GM10248 (cell line): ENCODE measurements at regions not wholly inside any gene's neighbourhood (a gene's known extent, or its start where the extent isn't known, plus 50 kb on each side); places are given as distances from the start of the nearest gene placed in this dataset.
"Not testable (repeated sequence)": the region's sequence is repeated elsewhere in the genome, so short reads cannot be mapped to it uniquely, and the experiment has no call there.

ENCODE experiments used
- CTCF ChIA-PET: fragments of 300-600 bp; sonication (Branson Sonifier 250); formaldehyde crosslinking; extraction: SDS; loops from one replicate; lab custom pipeline; 2021; ENCODE audit warnings: antibody characterized with exemption; lab: Yijun Ruan, JAX
- POLR2A ChIA-PET: fragments of 350-650 bp; sonication (Branson Sonifier 250); formaldehyde crosslinking; extraction: SDS; loops from one replicate; lab custom pipeline; 2020; ENCODE audit warnings: antibody characterized with exemption; lab: Yijun Ruan, JAX
- DNase-seq: peaks from one replicate; pipeline ENCODE4 v3.0.0; 2012; ENCODE audit errors: extremely low spot score
- TF ChIP-seq, protein P1 (sequence below): IDR thresholded peaks from 2 replicates; pipeline ENCODE4 v1.5.1; 2012; ENCODE audit warnings: mild to moderate bottlenecking, low read depth; ENCODE audit errors: extremely low read depth, missing control alignments, control extremely low read depth

DNA sequence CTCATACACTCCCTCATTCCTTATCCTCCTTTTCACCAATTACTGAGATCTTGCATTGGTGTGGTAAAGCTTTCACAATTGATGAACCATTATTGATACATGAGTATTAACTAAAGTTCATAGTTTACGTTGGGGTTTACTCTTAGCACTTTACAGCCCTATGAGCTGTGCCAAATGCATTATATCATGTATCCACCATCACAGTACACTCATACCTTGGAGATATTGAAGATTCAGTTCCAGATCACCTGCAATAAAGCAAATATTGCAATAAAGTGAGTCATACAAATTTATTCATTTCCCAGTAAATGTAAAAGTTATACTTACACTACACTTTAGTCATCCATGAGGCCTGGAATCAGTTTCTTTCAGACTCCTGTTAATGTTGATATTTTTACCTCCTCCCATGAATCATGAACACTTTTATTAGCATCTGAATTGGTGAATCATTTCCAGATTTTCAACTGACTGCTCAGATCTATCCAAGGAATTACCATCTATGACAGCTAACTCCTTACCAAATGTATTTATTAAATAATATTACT, 546.6 kb upstream of the PTPRD start:
- ChIA-PET POLR2A (no interaction called here), CTCF (no interaction called here)
- TF ChIP-seq, protein P1, sequence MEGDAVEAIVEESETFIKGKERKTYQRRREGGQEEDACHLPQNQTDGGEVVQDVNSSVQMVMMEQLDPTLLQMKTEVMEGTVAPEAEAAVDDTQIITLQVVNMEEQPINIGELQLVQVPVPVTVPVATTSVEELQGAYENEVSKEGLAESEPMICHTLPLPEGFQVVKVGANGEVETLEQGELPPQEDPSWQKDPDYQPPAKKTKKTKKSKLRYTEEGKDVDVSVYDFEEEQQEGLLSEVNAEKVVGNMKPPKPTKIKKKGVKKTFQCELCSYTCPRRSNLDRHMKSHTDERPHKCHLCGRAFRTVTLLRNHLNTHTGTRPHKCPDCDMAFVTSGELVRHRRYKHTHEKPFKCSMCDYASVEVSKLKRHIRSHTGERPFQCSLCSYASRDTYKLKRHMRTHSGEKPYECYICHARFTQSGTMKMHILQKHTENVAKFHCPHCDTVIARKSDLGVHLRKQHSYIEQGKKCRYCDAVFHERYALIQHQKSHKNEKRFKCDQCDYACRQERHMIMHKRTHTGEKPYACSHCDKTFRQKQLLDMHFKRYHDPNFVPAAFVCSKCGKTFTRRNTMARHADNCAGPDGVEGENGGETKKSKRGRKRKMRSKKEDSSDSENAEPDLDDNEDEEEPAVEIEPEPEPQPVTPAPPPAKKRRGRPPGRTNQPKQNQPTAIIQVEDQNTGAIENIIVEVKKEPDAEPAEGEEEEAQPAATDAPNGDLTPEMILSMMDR: no peak
- no peak for DNase-seq

DNA sequence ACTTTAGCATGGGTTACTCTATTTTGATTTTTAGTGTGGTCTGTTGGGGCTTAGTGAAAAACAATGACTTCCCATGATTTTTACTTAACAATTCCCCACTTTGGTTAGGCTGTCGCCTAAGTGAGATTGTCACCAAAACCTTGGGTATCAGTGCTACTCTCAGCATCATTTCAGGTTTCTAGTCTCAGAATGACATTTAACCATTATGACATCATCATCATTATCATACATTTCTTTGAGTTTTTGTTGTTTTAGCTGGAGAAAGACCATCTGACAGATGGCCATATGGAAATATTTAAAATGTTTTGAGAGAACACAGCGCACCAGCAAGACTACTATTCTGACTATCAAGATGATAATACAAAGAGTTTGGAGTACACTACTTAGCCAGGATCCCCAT, 551.0 kb upstream of the PTPRD start:
- POLR2A ChIA-PET: no interaction called here
- TF ChIP-seq, protein P1: no peak
- CTCF ChIA-PET: interaction anchor here (2.0 kb wide), 1 partner anchor 8 kb away, joined by 5 read pairs; no protein-coding TSS in a partner anchor
- DNase-seq: no peak

DNA sequence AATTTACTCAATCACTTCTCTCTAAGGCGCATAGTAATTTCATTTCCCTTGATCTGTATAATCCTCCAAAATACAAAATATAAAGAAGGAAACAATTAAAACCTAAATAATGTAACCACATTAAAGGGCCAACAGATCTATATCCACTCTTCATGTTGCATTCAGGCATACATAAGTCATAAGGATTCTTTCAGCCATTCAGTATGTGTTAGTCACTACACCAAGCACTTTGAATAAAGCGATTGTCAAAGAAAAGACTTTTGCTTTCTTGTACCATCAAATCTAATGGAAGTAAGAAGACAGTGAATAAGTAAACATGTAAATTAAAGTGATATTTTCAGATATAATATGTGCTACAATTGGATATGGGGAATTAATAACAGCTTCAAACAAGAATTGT, 569.2 kb upstream of the PTPRD start:
- ChIA-PET CTCF (no interaction called here), POLR2A (no interaction called here)
- TF ChIP-seq, protein P1: no peak
- no peak for DNase-seq

DNA sequence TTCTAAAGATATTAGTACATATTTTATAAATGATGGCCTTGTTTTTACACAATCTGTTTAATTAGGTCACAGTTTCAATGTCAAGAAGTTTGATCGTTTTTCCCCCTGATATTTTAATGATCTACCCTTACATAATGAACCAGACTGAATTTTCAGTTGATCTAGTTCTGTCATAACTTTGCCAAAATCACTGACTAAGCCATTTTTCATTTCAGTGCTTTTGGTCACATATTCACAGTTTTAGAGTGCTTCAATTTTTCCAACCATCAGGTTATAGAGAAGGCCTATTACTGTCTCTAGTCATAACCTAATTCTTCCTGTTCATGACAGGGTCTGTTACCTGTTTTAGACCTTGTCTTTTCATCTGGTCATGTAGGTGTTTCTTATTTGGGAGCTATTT, 577.9 kb upstream of the PTPRD start:
- POLR2A ChIA-PET: no interaction called here
- no peak for DNase-seq
- CTCF ChIA-PET: no interaction called here
- TF ChIP-seq, protein P1: no peak

DNA sequence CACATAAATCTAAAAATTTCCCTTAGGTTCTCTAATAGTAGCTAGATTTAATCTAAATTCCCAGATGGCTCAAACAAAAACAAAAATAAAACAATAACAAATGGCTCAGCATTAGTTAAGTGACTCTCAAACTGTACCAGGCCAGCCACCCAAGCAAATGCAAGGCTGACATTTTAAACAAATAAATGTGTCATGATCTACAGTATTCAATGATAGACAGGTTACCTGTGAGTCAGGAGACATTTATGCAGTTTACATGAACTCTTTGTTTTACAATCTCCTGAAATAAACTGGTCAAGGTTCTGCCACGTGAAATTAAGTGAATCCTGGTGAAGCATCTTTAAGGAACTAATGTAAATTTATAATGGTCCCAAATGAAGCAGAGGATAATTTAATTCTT, 580.2 kb upstream of the PTPRD start:
- DNase-seq: no peak
- CTCF ChIA-PET: no interaction called here
- TF ChIP-seq, protein P1: no peak
- POLR2A ChIA-PET: no interaction called here

DNA sequence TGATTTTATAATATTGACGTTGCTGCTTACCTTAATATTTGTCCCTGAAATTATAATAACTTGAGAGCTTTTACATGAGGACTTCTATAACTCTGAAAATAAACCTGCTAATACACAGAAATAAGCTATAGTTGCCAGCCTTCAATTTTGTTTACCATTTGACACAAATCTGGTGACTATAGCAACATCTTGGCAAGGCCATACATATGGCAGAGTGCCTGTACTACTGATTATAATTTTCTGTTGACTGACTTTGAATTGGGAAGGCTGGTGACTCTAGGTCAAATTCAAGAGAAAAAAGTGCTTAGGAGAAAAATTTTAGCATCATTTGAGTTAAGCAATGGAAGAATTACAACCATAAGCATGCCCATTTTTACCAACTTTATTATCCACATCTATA, 581.4 kb upstream of the PTPRD start:
- CTCF ChIA-PET: no interaction called here
- TF ChIP-seq, protein P1: no peak
- DNase-seq: no peak
- POLR2A ChIA-PET: no interaction called here

DNA sequence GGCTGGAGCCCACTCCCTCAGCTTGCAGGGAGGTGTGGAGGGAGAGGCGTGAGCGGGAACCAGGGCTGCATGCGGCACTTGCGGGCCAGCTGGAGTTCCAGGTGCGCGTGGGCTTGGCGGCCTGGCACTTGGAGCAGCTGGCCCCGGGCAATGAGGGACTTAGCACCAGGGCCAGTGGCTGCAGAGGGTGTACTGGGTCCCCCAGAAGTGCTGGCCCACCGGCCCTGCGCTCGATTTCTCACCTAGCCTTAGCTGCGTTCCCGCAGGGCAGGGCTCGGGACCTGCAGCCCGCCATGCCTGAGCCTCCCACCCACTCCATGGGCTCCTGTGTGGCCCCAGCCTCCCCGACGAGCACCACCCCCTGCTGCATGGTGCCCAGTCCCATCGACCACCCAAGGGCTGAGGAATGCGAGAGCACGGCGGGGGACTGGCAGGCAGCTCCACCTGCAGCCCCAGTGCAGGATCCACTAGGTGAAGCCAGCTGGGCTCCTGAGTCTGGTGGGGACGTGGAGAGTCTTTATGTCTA, 584.1 kb upstream of the PTPRD start:
- CTCF ChIA-PET: interaction anchor here (1.2 kb wide), 1 partner anchor 13 kb away, joined by 3 read pairs; no protein-coding TSS in a partner anchor
- DNase-seq, POLR2A ChIA-PET: not testable (repeated sequence)
